Heart left ventricle (tissue), 16 donors: ENCODE measurements at regions not wholly inside any gene's neighbourhood (a gene's known extent, or its start where the extent isn't known, plus 50 kb on each side); places are given as distances from the start of the nearest gene placed in this dataset.

ENCODE experiments used
- ATAC-seq, 4 donors: fragments of 200-7000 bp; cut with Tn5 transposase; one replicate each; pipeline ENCODE4 v1.9.1; 2020 to 2022; ENCODE audit warnings: moderate library complexity in 4 of 4, mild to moderate bottlenecking in 3 of 4, moderate number of reproducible peaks in 1 of 4
- DNase-seq, 5 donors: peaks; one replicate each; pipeline ENCODE4 v3.0.0-alpha.2; 2020
- H3K27ac ChIP-seq, 12 donors: fragments of 200-600 bp; sonication (generic) in 4 of 12; one replicate each; pipeline versions ENCODE4 v1.5.0 to v1.8.0; 2016 to 2022; ENCODE audit warnings: mild to moderate bottlenecking in 2 of 12
- H3K27me3 ChIP-seq, 9 donors: fragments of 200-600 bp; sonication (generic) in 2 of 9; one replicate each; pipeline versions ENCODE4 v1.5.1 to v1.8.0; 2016 to 2022; ENCODE audit warnings: mild to moderate bottlenecking in 3 of 9
- H3K36me3 ChIP-seq, 9 donors: fragments of 200-600 bp; sonication (generic) in 2 of 9; one replicate each; pipeline versions ENCODE4 v1.5.0 to v1.8.0; 2018 to 2022; ENCODE audit warnings: mild to moderate bottlenecking in 2 of 9
- H3K4me1 ChIP-seq, 12 donors: fragments of 200-600 bp; sonication (generic) in 4 of 12; one replicate each; pipeline versions ENCODE4 v1.5.0 to v1.8.0; 2016 to 2022; ENCODE audit warnings: mild to moderate bottlenecking in 3 of 12
- H3K4me3 ChIP-seq, 12 donors: fragments of 200-600 bp; sonication (generic) in 4 of 12; one replicate each; pipeline versions ENCODE4 v1.5.0 to v1.8.0; 2017 to 2022; ENCODE audit warnings: mild to moderate bottlenecking in 9 of 12, moderate library complexity in 4 of 12
- H3K9me3 ChIP-seq, 12 donors: fragments of 200-600 bp; sonication (generic) in 4 of 12; one replicate each; pipeline versions ENCODE4 v1.5.0 to v1.8.0; 2016 to 2022; ENCODE audit warnings: mild to moderate bottlenecking in 1 of 12
- POLR2A ChIP-seq, 2 donors: fragments of 450-650 bp; IDR thresholded peaks; one replicate each; pipeline ENCODE4 v1.6.1; 2017; ENCODE audit warnings: antibody characterized with exemption in 2 of 2, mild to moderate bottlenecking in 2 of 2, moderate library complexity in 2 of 2
- WGBS, 4 donors: extraction: QIAGEN DNeasy Blood & Tissue Kit in 2 of 4; methylation state at CpG; one replicate each; pipeline versions ENCODE4 v1.1.5 to v1.1.7; 2013 to 2018; 5-methylcytosine and 5-hydroxymethylcytosine counted together
- intact Hi-C, 10 donors: fragments of 100-400 bp; cut with DNase I; formaldehyde crosslinking; loops; one replicate each; pipeline versions ENCODE4 v1.11.1 to v1.14.2; 2022
- TF ChIP-seq, protein P1 (sequence below), 12 donors: fragments of 200-600 bp; sonication (generic) in 4 of 12; IDR thresholded peaks; one replicate each; pipeline versions ENCODE4 v1.5.0 to v1.8.0; 2018 to 2022; ENCODE audit warnings: antibody characterized with exemption in 12 of 12, mild to moderate bottlenecking in 5 of 12
- donor health status: ischemic (EF 13 %, LVEDD 7.1; RV severe dilation, severe dysfunction).
- donor health status: healthy with polysubstance abuse.
- donor health status: DM: no; HTN: yes; CAD: no.
- donor health status: DM: no; HTN: no; CAD: no.
- donor health status: ischemic (EF 25% LVEDD 6.9; RV normal size, moderate dysfunction).
- donor health status: ischemic (EF 25% LVEDD 5.7; RV mildly dilated, moderate dysfunction).
- donor health status: healthy.
- donor health status: DM: yes; HTN: yes; CAD: no.
- donor health status: ischemic (EF 35%, LVEDD 5.7; RV mildly dilated, moderate dysfunction).
- donor health status: nonischemic (EF 11% LVEDD 7.7; RV severe dilation, severe dysfunction).
- donor health status: DM: yes; HTN: yes; CAD: no.
- donor health status: PGD.
- donor health status: ischemic (EF 29% LVEDD 5.4; RV normal size, mild dysfunction).
- donor health status: nonischemic (EF 23%, LVEDD 6.1; RV moderate dilation, normal function).

DNA sequence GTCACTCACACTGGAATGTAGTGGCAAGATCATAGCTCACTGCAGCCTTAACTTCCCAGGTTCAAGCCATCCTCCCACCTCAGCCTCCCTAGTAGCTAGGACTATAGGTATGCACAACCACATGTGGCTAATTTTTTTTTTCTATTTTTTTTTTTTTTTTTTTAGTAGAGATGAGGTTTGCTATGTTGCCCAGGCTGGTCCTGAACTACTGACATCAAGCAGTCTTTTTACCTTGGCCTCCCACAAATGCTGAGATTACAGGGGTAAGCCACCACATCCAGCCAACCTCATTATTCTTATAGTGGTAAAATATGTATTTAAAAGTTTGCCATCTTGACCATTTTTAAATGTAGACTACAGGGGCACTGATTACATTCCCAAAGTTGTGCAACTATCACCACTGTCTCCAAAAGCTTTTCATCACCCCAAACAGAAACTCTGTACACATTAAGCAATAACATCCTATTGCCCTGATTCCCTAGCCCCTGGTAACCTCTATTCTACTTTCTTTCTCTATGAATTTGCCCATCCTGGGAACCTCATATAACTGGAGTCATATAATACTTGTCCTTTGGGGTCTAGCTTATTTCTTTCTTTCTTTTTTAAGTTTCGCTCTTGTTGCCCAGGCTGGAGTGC, 268.0 kb upstream of the JARID2 start:
- Histone ChIP-seq H3K4me1 (peaks cover 0 to 7% (median 0%) of the 10 kb centered on the region in 12 donors), H3K27me3 (no peaks in the 10 kb centered on the region), H3K27ac (no peak overlapping the region), H3K4me3 (no peak overlapping the region), H3K36me3 (no peaks in the 10 kb centered on the region), H3K9me3 (no peaks in the 10 kb centered on the region)
- WGBS, 4 donors: 97 to 100% (median 98%) methylated on average over 1 of the region's 1 CpG
- TF ChIP-seq, protein P1, sequence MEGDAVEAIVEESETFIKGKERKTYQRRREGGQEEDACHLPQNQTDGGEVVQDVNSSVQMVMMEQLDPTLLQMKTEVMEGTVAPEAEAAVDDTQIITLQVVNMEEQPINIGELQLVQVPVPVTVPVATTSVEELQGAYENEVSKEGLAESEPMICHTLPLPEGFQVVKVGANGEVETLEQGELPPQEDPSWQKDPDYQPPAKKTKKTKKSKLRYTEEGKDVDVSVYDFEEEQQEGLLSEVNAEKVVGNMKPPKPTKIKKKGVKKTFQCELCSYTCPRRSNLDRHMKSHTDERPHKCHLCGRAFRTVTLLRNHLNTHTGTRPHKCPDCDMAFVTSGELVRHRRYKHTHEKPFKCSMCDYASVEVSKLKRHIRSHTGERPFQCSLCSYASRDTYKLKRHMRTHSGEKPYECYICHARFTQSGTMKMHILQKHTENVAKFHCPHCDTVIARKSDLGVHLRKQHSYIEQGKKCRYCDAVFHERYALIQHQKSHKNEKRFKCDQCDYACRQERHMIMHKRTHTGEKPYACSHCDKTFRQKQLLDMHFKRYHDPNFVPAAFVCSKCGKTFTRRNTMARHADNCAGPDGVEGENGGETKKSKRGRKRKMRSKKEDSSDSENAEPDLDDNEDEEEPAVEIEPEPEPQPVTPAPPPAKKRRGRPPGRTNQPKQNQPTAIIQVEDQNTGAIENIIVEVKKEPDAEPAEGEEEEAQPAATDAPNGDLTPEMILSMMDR (IDR thresholded peaks at IDR 0.05): no peak
- TF ChIP-seq POLR2A (IDR thresholded peaks at IDR 0.05): no peak
- DNase-seq (no peak), ATAC-seq (no peak)
- intact Hi-C loops: no loop called here

DNA sequence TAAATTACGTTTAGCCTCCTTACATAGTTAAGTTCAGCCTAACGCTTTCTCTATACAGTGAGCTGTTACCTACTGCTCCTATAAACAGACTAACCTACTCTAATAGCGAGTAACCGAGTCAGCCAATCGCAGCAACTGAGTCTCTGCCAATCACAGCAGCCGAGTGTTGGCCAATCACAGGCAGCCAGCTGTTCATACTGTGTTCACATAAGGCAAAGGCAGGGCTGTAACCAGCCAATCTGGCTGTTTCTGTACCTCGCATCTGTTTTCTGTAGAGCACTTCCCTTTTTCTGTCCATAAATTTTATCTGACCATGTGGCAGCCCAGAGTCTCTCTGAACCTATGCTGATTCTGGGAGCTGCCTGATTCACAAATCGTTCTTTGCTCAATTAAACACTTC, 263.9 kb upstream of the JARID2 start:
- 90 to 93% (median 91%) methylated on average over 8 of the region's 8 CpGs for WGBS, 4 donors
- intact Hi-C loops: no loop called here
- no peaks in the 10 kb centered on the region for H3K9me3 ChIP-seq
- H3K27me3 ChIP-seq: no peaks in the 10 kb centered on the region
- TF ChIP-seq, protein P1 (IDR thresholded peaks at IDR 0.05): no peak
- TF ChIP-seq POLR2A (IDR thresholded peaks at IDR 0.05): no peak
- ATAC-seq: no peak
- DNase-seq: no peak
- peaks cover 0 to 11% (median 5%) of the 10 kb centered on the region in 12 donors for H3K4me1 ChIP-seq
- no peak overlapping the region for H3K27ac ChIP-seq
- no peaks in the 10 kb centered on the region for H3K36me3 ChIP-seq
- H3K4me3 ChIP-seq: no peak overlapping the region

DNA sequence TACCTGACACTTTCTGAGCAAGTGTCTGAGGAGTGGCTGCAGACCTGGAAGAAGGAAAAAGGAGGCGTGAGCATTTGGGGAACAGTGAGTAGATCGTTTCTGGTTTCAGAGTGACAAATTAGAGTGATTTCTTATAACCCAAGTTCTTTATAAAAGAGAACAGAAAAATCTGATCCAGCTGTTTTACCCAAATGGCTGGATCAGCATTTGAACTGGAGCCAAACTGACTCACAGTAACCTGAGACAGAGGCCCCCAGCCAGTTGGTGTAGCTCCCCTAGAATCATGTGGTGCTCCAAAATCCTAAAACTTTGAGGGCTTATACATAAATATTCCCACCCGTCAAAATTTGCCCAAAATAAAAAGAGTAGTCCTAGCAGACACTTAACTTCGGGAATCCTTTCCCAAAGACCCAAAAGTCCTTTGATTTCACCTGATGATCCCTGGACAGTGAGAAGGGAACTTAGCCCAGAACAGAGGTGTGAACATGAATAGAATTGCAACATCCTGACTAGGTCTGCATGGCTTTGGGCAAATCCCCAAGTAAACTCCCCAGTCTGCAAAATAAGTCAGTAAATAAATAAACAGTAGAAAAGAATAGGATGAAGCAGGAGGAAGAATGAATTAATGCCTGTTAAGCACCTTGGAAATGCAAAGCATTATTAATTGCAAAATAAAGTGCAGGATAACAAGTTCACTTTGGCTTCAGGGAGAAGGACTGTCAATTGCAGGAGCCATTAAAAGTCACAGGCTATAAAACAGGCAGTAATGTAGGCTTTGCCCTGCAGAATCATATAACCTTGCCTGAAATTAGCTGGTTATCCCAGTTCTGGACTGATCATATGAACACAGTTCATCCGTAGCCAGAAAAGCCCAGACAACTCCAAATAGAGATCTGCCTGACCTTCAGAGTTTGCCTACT, 262.0 kb upstream of the JARID2 start:
- Histone ChIP-seq H3K27ac (no peak overlapping the region), H3K4me3 (peak overlapping the region in 2 of 12 donors; percentile 2 to 3), H3K4me1 (peaks cover 0 to 11% (median 5%) of the 10 kb centered on the region in 12 donors), H3K36me3 (no peaks in the 10 kb centered on the region), H3K9me3 (no peaks in the 10 kb centered on the region), H3K27me3 (no peaks in the 10 kb centered on the region)
- 70 to 77% (median 75%) methylated on average over 5 of the region's 5 CpGs for WGBS, 4 donors
- DNase-seq: no peak
- intact Hi-C loops: no loop called here
- TF ChIP-seq POLR2A (IDR thresholded peaks at IDR 0.05): no peak
- TF ChIP-seq, protein P1 (IDR thresholded peaks at IDR 0.05): no peak
- ATAC-seq: no peak

DNA sequence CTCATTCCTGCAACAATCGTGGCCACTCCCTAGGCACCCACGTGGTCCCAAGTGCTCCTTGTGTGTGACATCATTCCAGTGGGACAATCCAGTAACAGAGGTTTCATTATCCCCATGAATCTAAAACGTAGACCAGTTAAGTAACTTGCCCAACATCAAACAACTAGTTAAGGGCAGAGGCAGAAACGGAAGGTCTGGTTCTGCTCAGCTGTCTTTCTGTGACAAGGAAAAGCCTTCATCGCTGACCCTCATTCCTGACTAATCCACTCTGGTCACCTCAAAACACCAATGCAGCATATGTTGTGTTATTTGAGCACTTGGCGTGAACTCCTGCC, 261.4 kb upstream of the JARID2 start:
- Histone ChIP-seq H3K27me3 (no peaks in the 10 kb centered on the region), H3K4me3 (peak overlapping the region in 2 of 12 donors; percentile 2 to 3), H3K4me1 (peaks cover 0 to 11% (median 5%) of the 10 kb centered on the region in 12 donors), H3K36me3 (no peaks in the 10 kb centered on the region), H3K9me3 (no peaks in the 10 kb centered on the region), H3K27ac (no peak overlapping the region)
- ATAC-seq: peak in 3 of 4 donors; percentile 47 to 82 (median 81)
- 25 to 41% (median 34%) methylated on average over 6 of the region's 6 CpGs for WGBS, 4 donors
- peak in 2 of 5 donors; percentile 21 to 50 for DNase-seq
- intact Hi-C loops: no loop called here
- no peak for TF ChIP-seq POLR2A (IDR thresholded peaks at IDR 0.05)
- TF ChIP-seq, protein P1 (IDR thresholded peaks at IDR 0.05): no peak
